Gastrocnemius medialis (tissue), 4 donors: ENCODE measurements at regions not wholly inside any gene's neighbourhood (a gene's known extent, or its start where the extent isn't known, plus 50 kb on each side); places are given as distances from the start of the nearest gene placed in this dataset.

ENCODE experiments used
- CTCF ChIP-seq, 5 experiments: fragments of 450-650 bp in 3 of 5; fragments of 200-600 bp in 2 of 5; sonication (generic) in 2 of 5; IDR thresholded peaks in 4 of 5; conservative IDR thresholded peaks in 1 of 5; 1 replicate in 4 of 5; 2 replicates in 1 of 5; pipeline ENCODE4 v1.5.1; 2016 to 2019; ENCODE audit warnings: antibody characterized with exemption in 5 of 5, mild to moderate bottlenecking in 3 of 5, moderate library complexity in 3 of 5
- POLR2A ChIP-seq, 2 donors: fragments of 450-650 bp; IDR thresholded peaks; one replicate each; pipeline ENCODE4 v1.6.1; 2017; ENCODE audit warnings: antibody characterized with exemption in 2 of 2, mild to moderate bottlenecking in 2 of 2, moderate library complexity in 2 of 2

GRCh38 chr22:48235744-48236143 lies 1473.3 kb downstream of the TBC1D22A start:
- TF ChIP-seq CTCF (IDR thresholded peaks at IDR 0.05 in 4 of 5, conservative IDR thresholded peaks at IDR 0.05 in 1 of 5) (no peak), POLR2A (IDR thresholded peaks at IDR 0.05) (no peak)
